Stimulated activated naive CD8-positive, alpha-beta T cell treated with anti-CD3 and anti-CD28 coated beads, Interleukin-15, Interleukin-2, amounts not matched to agents 100 U/mL and 50 U/mL, for 24 hours (primary cell): ENCODE measurements at regions not wholly inside any gene's neighbourhood (a gene's known extent, or its start where the extent isn't known, plus 50 kb on each side); places are given as distances from the start of the nearest gene placed in this dataset.

ENCODE experiments used
- ATAC-seq: fragments of 150-1000 bp; cut with Tn5 transposase; one replicate; pipeline ENCODE4 v1.10.0; 2021
- DNase-seq: peaks from one replicate; pipeline ENCODE4 v3.0.0; 2021

GRCh38 chr7:42289473-42289872 lies 52.5 kb upstream of the GLI3 start:
- ATAC-seq, result no peak

More at GRCh38 chr7:42289473-42289872, 52.5 kb upstream of the GLI3 start:
- no peak for DNase-seq
